H9 (cell line): ENCODE measurements at regions not wholly inside any gene's neighbourhood (a gene's known extent, or its start where the extent isn't known, plus 50 kb on each side); places are given as distances from the start of the nearest gene placed in this dataset.

ENCODE experiments used
- DNase-seq: peaks from one replicate; pipeline ENCODE4 v3.0.0-alpha.2; 2017
- H2AFZ ChIP-seq: one replicate; pipeline ENCODE4 v1.6.1; 2013; ENCODE audit warnings: mild to moderate bottlenecking, low read length, control low read depth, moderate library complexity
- H2AK5ac ChIP-seq: 2 replicates; pipeline ENCODE4 v1.6.1; 2013; ENCODE audit warnings: low read length, control low read depth, mixed read lengths; ENCODE audit not compliant: insufficient read length
- H2BK120ac ChIP-seq: one replicate; pipeline ENCODE4 v1.6.1; 2013; ENCODE audit warnings: low read depth, mild to moderate bottlenecking, low read length, control low read depth, inconsistent platforms; ENCODE audit not compliant: poor library complexity, severe bottlenecking
- H2BK12ac ChIP-seq: 2 replicates; pipeline ENCODE4 v1.6.1; 2013; ENCODE audit warnings: low read length, control low read depth, mixed read lengths, low read depth; ENCODE audit not compliant: insufficient read length
- H2BK15ac ChIP-seq: 2 replicates; pipeline ENCODE4 v1.6.1; 2013; ENCODE audit warnings: low read depth, low read length, control low read depth
- H2BK20ac ChIP-seq: one replicate; pipeline ENCODE4 v1.6.1; 2013; ENCODE audit warnings: low read depth, mild to moderate bottlenecking, low read length, control low read depth, inconsistent platforms; ENCODE audit not compliant: poor library complexity, severe bottlenecking
- H2BK5ac ChIP-seq: 2 replicates; pipeline ENCODE4 v1.6.1; 2013; ENCODE audit warnings: low read length, control low read depth, mixed read lengths; ENCODE audit not compliant: insufficient read length
- H3K14ac ChIP-seq: 2 replicates; pipeline ENCODE4 v1.6.1; 2013; ENCODE audit warnings: low read length, control low read depth; ENCODE audit not compliant: insufficient read depth
- H3K18ac ChIP-seq: 2 replicates; pipeline ENCODE4 v1.6.1; 2013; ENCODE audit warnings: low read depth, mild to moderate bottlenecking, mixed read lengths, low read length, control low read depth; ENCODE audit not compliant: insufficient read length
- H3K23ac ChIP-seq: 2 replicates; pipeline ENCODE4 v1.6.1; 2013; ENCODE audit warnings: low read length, control low read depth, mixed read lengths, low read depth; ENCODE audit not compliant: insufficient read length
- H3K23me2 ChIP-seq: 2 replicates; pipeline ENCODE4 v1.6.1; 2013; ENCODE audit warnings: low read depth, mild to moderate bottlenecking, mixed read lengths, low read length, control low read depth; ENCODE audit not compliant: insufficient read length, poor library complexity, severe bottlenecking
- H3K27ac ChIP-seq: 2 replicates; pipeline ENCODE4 v1.5.1; 2013; ENCODE audit warnings: low read length, control low read depth, mixed read lengths, low read depth; ENCODE audit not compliant: insufficient read length
- H3K27me3 ChIP-seq: 2 replicates; pipeline ENCODE4 v1.6.1; 2013; ENCODE audit warnings: low read length, control low read depth, inconsistent platforms; ENCODE audit not compliant: insufficient read depth
- H3K4ac ChIP-seq: 2 replicates; pipeline ENCODE4 v1.6.1; 2013; ENCODE audit warnings: low read depth, mild to moderate bottlenecking, control low read depth, inconsistent platforms, low read length, moderate library complexity
- H3K4me1 ChIP-seq: 2 replicates; pipeline ENCODE4 v1.6.1; 2013; ENCODE audit warnings: low read length, control low read depth, inconsistent platforms; ENCODE audit not compliant: insufficient read depth
- H3K4me2 ChIP-seq: 2 replicates; pipeline ENCODE4 v1.6.1; 2013; ENCODE audit warnings: low read length, control low read depth, mixed read lengths; ENCODE audit not compliant: insufficient read length, insufficient read depth
- H3K56ac ChIP-seq: 2 replicates; pipeline ENCODE4 v1.6.1; 2013; ENCODE audit warnings: low read depth, mild to moderate bottlenecking, mixed read lengths, low read length, control low read depth; ENCODE audit not compliant: insufficient read length
- H3K79me1 ChIP-seq: 2 replicates; pipeline ENCODE4 v1.6.1; 2013; ENCODE audit warnings: low read depth, mild to moderate bottlenecking, moderate library complexity, low read length, control low read depth, inconsistent platforms; ENCODE audit not compliant: insufficient read depth, poor library complexity, severe bottlenecking
- H3K79me2 ChIP-seq: 2 replicates; pipeline ENCODE4 v1.6.1; 2013; ENCODE audit warnings: low read length, control low read depth, inconsistent platforms; ENCODE audit not compliant: insufficient read depth
- H3K9ac ChIP-seq: 2 replicates; pipeline ENCODE4 v1.6.1; 2013; ENCODE audit warnings: low read length, control low read depth, mixed read lengths; ENCODE audit not compliant: insufficient read length; ENCODE audit errors: extremely low read depth
- H3K9me3 ChIP-seq: one replicate; pipeline ENCODE4 v1.6.1; 2013; ENCODE audit warnings: low read depth, low read length, inconsistent platforms; ENCODE audit not compliant: control insufficient read depth
- H3T11ph ChIP-seq: one replicate; pipeline ENCODE4 v1.6.1; 2013; ENCODE audit warnings: mild to moderate bottlenecking, low read length, control low read depth, inconsistent platforms
- H4K20me1 ChIP-seq: one replicate; pipeline ENCODE4 v1.6.1; 2013; ENCODE audit not compliant: control insufficient read depth, insufficient read length, insufficient read depth
- H4K5ac ChIP-seq: 2 replicates; pipeline ENCODE4 v1.6.1; 2013; ENCODE audit warnings: low read depth, mild to moderate bottlenecking, mixed read lengths, low read length, control low read depth; ENCODE audit not compliant: insufficient read length
- H4K8ac ChIP-seq: replicated peaks from 2 replicates; pipeline ENCODE4 v1.6.1; 2013; ENCODE audit warnings: low read length, control low read depth, mixed read lengths, low read depth; ENCODE audit not compliant: insufficient read length
- H4K91ac ChIP-seq: 2 replicates; pipeline ENCODE4 v1.6.1; 2013; ENCODE audit warnings: low read depth, mild to moderate bottlenecking, moderate library complexity, mixed read lengths, low read length, control low read depth; ENCODE audit not compliant: insufficient read length
- H3K27ac Mint-ChIP-seq, 3 experiments: 2 replicates in 2 of 3; 3 replicates in 1 of 3; pipeline ENCODE4 v1.8.0; 2020 to 2021; ENCODE audit warnings: mixed read lengths in 3 of 3, mild to moderate bottlenecking in 1 of 3, moderate library complexity in 1 of 3
- H3K27me3 Mint-ChIP-seq: 2 replicates; pipeline ENCODE4 v1.8.0; 2021; ENCODE audit warnings: low read depth, mild to moderate bottlenecking, moderate library complexity, mixed read lengths
- H3K36me3 Mint-ChIP-seq, 3 experiments: 2 replicates in 2 of 3; 3 replicates in 1 of 3; pipeline ENCODE4 v1.8.0; 2020 to 2021; ENCODE audit warnings: low read depth in 3 of 3, mixed read lengths in 3 of 3; ENCODE audit not compliant: insufficient read depth in 1 of 3
- H3K4me1 Mint-ChIP-seq, 2 experiments: 2 replicates each; pipeline ENCODE4 v1.8.0; 2020; ENCODE audit warnings: mixed read lengths in 2 of 2
- H3K4me3 Mint-ChIP-seq, 2 experiments: 2 replicates in 1 of 2; 3 replicates in 1 of 2; pipeline ENCODE4 v1.8.0; 2020 to 2021; ENCODE audit warnings: mild to moderate bottlenecking in 2 of 2, mixed read lengths in 2 of 2, moderate library complexity in 1 of 2
- H3K9me3 Mint-ChIP-seq, 2 experiments: 2 replicates in 1 of 2; 3 replicates in 1 of 2; pipeline ENCODE4 v1.8.0; 2020; ENCODE audit warnings: mild to moderate bottlenecking in 2 of 2, mixed read lengths in 2 of 2, moderate library complexity in 1 of 2
- TF ChIP-seq, protein P1 (sequence below): fragments of 200-600 bp; sonication (generic); conservative IDR thresholded peaks from 3 replicates; pipeline ENCODE4 v1.8.0; 2021; ENCODE audit warnings: antibody characterized with exemption, mild to moderate bottlenecking

DNA sequence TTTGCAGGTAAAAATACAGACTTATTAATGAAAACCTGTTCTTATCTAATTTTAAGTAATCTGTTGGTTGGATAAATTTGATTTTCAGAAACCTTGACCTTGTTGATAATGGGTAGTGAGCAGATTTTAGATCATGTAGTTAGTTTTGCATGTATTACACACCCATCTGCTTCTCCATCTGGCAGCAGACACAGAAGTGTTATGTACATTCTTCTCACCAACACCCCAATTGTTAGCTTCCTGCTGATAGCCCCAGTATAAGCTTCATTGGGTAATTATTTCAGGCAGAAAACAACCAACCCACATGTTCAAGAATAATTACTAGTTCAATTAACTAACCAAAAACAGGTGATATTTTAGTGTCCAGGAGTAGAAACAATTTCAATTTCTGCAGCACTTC, 1740.5 kb upstream of the AGA start:
- Histone ChIP-seq H3K23ac (no peak overlapping the region), H3K18ac (no peak overlapping the region), H3K4me1 (no peaks in the 10 kb centered on the region), H2BK5ac (no peak overlapping the region), H3K27me3 (no peaks in the 10 kb centered on the region), H2AK5ac (no peak overlapping the region), H4K91ac (no peak overlapping the region), H2BK120ac (no peak overlapping the region), H2BK15ac (no peak overlapping the region), H4K20me1 (no peaks in the 10 kb centered on the region), H2BK20ac (no peak overlapping the region), H4K5ac (no peak overlapping the region), H2AFZ (no peak overlapping the region), H3K23me2 (no peaks in the 10 kb centered on the region), H3K9me3 (no peaks in the 10 kb centered on the region), H3K4me2 (no peak overlapping the region), H3K79me2 (no peaks in the 10 kb centered on the region), H3K56ac (no peak overlapping the region), H3K14ac (no peak overlapping the region), H3K79me1 (no peaks in the 10 kb centered on the region), H3T11ph (no peak overlapping the region), H3K27ac (no peak overlapping the region), H3K9ac (no peak overlapping the region), H2BK12ac (no peak overlapping the region), H4K8ac (no peak overlapping the region), H3K4ac (no peak overlapping the region)
- no peak for DNase-seq
- Mint-ChIP-seq H3K9me3 (peaks cover 2 to 3% of the 10 kb centered on the region in 2 experiments; a peak in 3 of 5 replicates), H3K27me3 (no peaks in the 10 kb centered on the region), H3K4me1 (peaks cover 6 to 12% of the 10 kb centered on the region in 2 experiments), H3K27ac (no peak overlapping the region), H3K36me3 (peaks cover 4 to 11% (median 11%) of the 10 kb centered on the region in 3 experiments; a peak in 5 of 7 replicates), H3K4me3 (no peak overlapping the region)
- TF ChIP-seq, protein P1, sequence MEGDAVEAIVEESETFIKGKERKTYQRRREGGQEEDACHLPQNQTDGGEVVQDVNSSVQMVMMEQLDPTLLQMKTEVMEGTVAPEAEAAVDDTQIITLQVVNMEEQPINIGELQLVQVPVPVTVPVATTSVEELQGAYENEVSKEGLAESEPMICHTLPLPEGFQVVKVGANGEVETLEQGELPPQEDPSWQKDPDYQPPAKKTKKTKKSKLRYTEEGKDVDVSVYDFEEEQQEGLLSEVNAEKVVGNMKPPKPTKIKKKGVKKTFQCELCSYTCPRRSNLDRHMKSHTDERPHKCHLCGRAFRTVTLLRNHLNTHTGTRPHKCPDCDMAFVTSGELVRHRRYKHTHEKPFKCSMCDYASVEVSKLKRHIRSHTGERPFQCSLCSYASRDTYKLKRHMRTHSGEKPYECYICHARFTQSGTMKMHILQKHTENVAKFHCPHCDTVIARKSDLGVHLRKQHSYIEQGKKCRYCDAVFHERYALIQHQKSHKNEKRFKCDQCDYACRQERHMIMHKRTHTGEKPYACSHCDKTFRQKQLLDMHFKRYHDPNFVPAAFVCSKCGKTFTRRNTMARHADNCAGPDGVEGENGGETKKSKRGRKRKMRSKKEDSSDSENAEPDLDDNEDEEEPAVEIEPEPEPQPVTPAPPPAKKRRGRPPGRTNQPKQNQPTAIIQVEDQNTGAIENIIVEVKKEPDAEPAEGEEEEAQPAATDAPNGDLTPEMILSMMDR = no peak
